NCI-H2227 (cell line): ENCODE measurements at regions not wholly inside any gene's neighbourhood (a gene's known extent, or its start where the extent isn't known, plus 50 kb on each side); places are given as distances from the start of the nearest gene placed in this dataset.

ENCODE experiments used
- DNase-seq: peaks from one replicate; lab custom pipeline; 2025; ENCODE audit not compliant: unreplicated experiment; lab: John Stamatoyannopoulos, UW

- no peak for DNase-seq
These were observed 49.9 kb upstream of the HS6ST1 start for GRCh38 chr2:128368437-128369107.

GRCh38 chr2:128369108-128369555 lies 50.5 kb upstream of the HS6ST1 start:
- no peak for DNase-seq

- DNase-seq: no peak
These were observed 51.2 kb upstream of the HS6ST1 start for GRCh38 chr2:128369602-128370467.

- no peak for DNase-seq
These were observed 52.0 kb upstream of the HS6ST1 start for GRCh38 chr2:128370468-128371247.

- no peak for DNase-seq
These were observed 52.6 kb upstream of the HS6ST1 start for GRCh38 chr2:128371248-128371630.

- no peak for DNase-seq
These were observed 53.1 kb upstream of the HS6ST1 start for GRCh38 chr2:128371648-128372345.

GRCh38 chr2:128372621-128373341 lies 54.1 kb upstream of the HS6ST1 start:
- DNase-seq: no peak

- no peak for DNase-seq
These were observed 54.9 kb upstream of the HS6ST1 start for GRCh38 chr2:128373451-128374000.

- no peak for DNase-seq
These were observed 55.5 kb upstream of the HS6ST1 start for GRCh38 chr2:128374001-128374710.

GRCh38 chr2:128374711-128375413 lies 56.2 kb upstream of the HS6ST1 start:
- no peak for DNase-seq

- DNase-seq: no peak
These were observed 56.8 kb upstream of the HS6ST1 start for GRCh38 chr2:128375454-128375853.

- DNase-seq: no peak
These were observed 57.8 kb upstream of the HS6ST1 start for GRCh38 chr2:128376241-128377041.

- DNase-seq: no peak
These were observed 58.6 kb upstream of the HS6ST1 start for GRCh38 chr2:128377071-128377910.

- DNase-seq: no peak
These were observed 59.8 kb upstream of the HS6ST1 start for GRCh38 chr2:128378231-128379020.

- DNase-seq: peak; percentile 42
These were observed 60.6 kb upstream of the HS6ST1 start for GRCh38 chr2:128379021-128380015.
